ENCODE measurements at regions not wholly inside any gene's neighbourhood (a gene's known extent, or its start where the extent isn't known, plus 50 kb on each side); places are given as distances from the start of the nearest gene placed in this dataset.
"Not testable (repeated sequence)": the region's sequence is repeated elsewhere in the genome, so short reads cannot be mapped to it uniquely, and the experiment has no call there.

DNA sequence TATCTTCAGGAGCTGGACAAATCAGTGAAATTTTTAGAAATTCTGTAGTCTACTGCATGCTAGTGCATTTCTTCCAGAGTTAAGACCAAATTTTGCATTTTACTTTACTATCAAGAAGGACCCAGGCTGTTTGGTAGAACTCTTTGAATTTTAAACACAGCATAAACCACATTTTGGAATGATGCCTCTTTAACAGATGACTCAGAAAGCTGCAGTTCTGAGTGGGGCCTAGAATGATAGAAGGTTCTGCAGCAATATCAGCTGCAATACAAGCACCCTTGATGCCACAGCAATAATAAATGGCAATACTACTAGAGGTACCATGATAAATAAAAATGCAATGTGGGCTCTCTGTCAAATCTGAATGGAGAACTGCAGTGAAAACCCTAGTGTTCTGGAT lies 198.7 kb downstream of the TMA16 start:
- DNase-seq (ENCODE audit: low read depth in 3 of 3), result no peak

DNA sequence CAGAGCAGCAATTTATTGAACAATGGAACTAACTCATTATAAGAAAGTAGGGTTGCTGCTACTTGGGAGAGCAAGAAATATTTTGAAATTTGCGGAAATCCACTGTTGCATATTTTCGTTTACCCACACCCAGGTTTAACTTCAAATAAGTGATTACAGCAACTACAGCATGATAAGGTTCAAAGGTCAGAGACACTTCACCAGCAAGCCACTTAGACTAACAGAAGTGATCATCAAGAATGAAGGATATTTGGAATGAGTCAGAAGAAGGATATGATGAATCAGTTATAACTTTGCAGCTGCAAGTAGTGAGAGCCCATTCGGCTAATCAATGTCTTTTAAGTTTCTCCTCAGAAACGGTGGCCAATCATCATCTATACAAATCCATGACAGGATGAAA lies 199.3 kb downstream of the TMA16 start:
- no peak for DNase-seq (ENCODE audit: low read depth in 3 of 3)

DNA sequence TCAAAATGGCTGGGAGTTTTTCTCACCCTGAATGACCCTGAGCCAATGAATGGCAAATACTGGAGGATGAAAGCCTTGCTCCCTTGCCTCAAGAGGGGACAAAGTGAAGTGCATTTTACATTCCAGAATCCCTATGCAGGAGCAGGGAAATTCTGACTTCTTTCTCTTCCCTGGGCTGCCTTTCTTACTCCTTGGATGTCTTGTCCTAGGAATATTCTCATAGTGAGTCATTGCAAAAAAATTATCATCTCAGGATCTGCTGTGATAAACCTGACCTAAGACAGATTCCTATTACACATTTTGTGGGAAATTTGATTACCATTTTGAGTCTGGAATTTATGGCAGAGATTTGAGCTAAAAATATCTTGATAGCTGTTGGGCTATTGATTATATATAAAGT lies 199.9 kb downstream of the TMA16 start:
- DNase-seq (ENCODE audit: low read depth in 3 of 3), result no peak

DNA sequence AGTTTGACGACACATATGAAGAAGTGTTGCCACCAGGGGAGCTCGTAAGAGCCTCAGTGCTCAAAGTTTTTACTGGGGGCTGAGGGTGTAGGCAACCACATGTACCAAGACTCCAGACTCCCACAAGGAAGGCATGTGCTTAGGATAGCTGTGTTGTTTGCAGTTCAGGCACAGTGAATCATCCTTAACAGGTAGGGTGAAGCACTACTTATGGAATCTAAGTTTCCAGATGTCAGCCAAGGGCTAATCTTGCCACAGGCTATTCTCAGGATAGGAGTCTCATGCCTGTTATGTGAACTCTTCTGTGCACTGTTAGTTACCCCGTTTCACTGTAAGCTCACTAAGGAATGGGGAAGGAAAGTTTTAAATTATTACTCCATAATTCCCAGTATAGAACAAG lies 202.6 kb downstream of the TMA16 start:
- DNase-seq (ENCODE audit: low read depth in 3 of 3), result no peak

DNA sequence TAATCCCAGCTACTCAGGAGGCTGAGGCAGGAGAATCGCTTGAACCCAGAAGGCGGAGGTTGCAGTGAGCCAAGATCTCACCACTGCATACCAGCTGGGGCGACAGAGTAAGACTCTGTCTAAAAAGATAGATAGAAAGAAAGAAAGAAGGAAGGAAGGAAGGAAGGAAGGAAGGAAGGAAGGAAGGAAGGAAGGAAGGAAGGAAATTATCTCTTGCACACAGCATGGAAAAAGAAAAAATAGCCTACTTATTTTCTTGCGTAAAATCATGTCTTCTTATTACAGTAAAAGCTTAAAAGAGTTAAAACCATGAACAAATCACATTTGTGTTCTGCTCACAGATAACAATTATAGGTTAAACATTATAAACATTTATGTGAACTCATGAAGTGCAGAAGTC lies 205.9 kb downstream of the TMA16 start:
- DNase-seq (ENCODE audit: low read depth in 3 of 3), result not testable (repeated sequence)

DNA sequence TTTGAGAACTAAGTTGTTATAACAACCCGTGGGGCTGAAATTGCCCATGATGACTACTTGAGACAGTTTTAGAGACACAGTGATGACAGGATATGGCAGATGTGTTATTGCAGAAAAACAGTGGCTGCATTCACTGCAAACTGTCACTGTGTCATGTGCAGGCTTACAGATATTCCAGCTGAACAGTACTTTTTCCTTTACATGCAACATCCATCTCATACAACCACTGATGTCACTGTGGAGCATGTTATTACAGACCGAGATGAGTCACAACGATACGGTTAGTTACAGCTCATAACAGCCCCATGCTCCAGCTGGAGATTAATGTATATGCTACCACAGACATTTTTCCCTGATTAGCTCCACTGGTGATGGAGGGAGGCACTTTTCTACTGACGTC lies 207.4 kb downstream of the TMA16 start:
- DNase-seq (ENCODE audit: low read depth in 3 of 3), result no peak

DNA sequence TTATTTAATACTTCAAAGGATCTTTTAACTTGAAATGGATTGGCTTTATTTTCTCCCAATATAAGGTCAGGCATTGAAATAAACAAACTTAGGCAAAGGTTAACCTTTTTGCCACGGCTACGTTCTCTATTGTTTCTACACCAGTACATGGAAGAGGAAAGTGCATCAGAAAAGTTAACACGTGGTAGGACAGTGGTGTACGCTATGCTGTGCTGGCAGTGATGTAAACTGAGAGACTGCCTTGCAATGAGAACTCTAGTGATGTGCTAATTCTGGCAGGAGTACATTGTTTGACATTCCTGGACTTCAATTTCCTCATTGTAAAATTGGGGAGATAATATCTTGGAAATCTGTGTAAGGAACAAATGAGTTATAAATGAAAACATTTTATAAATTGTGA lies 208.2 kb downstream of the TMA16 start:
- DNase-seq (ENCODE audit: low read depth in 3 of 3), result no peak

DNA sequence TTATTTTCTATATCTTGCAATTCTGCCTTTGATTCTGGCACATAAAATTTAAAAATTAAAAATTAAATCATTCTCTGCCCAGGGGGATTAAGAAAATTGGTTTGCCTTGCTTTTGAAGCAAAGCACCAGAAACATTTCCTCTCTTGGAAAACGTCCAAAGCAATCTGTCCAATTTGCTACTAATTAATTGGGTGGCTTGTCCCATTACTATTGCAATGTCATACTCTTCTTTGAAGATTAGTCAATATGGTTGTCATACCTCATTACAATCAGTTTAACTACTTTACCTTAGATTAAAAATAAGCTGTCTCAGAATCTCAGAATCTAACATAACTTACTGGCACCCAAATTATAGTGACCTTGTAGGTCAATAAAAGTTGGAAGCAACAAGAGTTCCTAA lies 208.8 kb downstream of the TMA16 start:
- no peak for DNase-seq (ENCODE audit: low read depth in 3 of 3)

DNA sequence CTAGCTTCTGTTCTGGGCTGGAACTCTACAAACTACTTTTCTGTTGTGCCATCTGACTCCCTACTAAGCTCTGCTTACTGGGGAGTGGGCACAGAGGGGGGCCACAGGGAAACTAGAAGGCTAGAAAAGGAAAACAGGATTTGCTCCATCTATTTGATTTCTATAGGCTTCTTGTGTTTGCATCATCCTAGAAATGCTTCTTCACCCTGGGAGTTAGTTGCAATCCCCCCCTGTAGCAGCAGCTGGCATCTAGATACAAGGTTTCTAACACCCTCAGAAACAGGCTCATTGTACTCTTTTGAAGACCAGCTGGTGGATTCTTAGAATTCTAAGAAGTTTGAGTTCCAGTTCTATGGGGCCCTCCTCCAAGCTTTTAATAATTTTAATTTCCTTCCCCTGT lies 213.4 kb downstream of the TMA16 start:
- DNase-seq (ENCODE audit: low read depth in 3 of 3), result no peak

- DNase-seq (ENCODE audit: low read depth in 3 of 3), result no peak
These were observed 215.1 kb downstream of the TMA16 start for GRCh38 chr4:163709601-163710000.

- DNase-seq (ENCODE audit: low read depth in 3 of 3), result no peak
These were observed 215.7 kb downstream of the TMA16 start for GRCh38 chr4:163710158-163710557.

DNA sequence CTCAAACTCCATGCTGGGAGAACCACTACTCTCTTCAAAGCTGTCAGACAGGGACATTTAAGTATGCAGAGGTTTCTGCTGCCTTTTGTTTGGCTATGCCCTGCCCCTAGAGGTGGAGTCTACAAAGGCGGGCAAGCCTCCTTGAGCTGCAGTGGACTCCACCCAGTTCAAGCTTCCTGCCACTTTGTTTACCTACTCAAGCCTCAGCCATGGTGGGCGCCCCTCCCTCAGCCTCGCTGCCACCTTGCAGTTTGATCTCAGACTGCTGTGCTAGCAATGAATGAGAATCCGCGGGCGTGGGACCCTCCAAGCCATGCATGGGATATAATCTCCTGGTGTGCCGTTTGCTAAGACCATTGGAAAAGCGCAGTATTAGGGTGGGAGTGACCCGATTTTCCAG lies 230.0 kb downstream of the TMA16 start:
- not testable (repeated sequence) for DNase-seq (ENCODE audit: low read depth in 3 of 3)

DNA sequence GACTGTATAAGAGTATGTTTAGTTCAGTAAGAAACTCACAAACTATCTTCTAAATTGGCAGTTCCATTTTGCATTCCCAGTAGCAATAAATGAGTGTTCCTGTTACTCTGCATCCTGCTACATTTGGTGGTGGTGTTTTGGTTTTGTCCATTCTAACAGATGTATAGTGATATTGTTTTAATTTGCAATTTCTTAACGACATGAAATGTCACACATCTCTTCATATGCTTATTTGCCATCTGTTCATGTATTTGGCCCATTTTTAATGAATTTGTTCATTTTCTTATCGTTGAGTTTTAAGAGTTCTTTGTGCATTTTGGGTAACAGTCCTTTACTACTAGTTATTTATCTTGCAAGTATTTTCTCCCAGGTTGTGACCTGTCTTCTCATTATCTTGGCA lies 232.2 kb downstream of the TMA16 start:
- DNase-seq (ENCODE audit: low read depth in 3 of 3), result no peak

DNA sequence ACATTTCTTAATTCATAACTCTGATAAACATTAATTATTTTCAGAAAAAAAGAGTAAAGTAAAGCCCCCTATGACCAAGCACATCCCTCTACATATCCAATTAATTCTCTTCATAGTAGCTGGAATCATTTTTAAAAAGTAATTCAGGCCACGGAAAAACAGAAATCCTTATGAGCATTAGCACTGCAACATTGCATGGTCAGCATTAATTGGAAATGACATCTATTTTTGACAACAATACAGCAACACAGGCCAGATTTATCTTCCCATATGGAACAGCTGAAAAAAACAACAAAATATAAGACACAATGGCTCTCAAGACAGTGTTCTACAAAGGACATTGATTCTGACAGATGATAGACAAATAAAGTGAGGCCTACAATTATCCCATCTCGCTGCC lies 236.6 kb downstream of the TMA16 start:
- DNase-seq (ENCODE audit: low read depth in 3 of 3), result no peak

DNA sequence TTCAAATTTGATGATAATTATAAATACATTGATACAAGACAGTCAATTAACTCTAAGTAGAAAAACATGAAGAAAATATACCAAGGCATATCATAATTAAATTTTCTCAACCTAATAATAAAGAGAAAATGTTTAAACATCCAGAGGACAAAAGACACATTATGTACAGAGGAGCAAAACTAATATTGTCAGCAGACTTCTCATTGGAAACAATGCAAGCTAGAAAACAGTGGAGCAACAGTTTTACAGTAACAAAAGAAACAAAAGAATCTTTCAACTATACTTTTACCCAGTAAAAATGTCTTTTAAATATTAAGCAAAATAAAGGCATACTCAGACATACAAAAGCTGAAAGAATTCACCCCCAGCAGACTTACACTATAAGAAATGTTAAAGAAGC lies 238.0 kb downstream of the TMA16 start:
- no peak for DNase-seq (ENCODE audit: low read depth in 3 of 3)

DNA sequence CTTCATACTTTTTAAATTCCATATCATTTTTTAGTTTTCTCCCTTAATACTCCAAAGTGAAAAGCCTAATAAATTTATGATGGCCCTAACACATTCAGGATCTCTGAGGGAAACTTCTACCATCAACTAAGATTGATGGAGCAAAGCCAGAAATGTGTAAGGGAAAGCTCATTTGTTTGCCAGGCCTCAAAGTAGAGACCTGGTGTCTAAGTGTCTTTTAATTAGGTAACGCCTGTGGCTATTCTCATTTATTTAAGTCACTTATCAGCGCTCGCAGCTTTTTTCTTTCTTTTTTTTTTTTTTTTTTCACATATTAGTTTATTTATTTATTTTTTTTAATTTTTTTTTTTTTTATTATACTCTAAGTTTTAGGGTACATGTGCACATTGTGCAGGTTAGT lies 242.4 kb downstream of the TMA16 start:
- DNase-seq (ENCODE audit: low read depth in 3 of 3), result no peak

DNA sequence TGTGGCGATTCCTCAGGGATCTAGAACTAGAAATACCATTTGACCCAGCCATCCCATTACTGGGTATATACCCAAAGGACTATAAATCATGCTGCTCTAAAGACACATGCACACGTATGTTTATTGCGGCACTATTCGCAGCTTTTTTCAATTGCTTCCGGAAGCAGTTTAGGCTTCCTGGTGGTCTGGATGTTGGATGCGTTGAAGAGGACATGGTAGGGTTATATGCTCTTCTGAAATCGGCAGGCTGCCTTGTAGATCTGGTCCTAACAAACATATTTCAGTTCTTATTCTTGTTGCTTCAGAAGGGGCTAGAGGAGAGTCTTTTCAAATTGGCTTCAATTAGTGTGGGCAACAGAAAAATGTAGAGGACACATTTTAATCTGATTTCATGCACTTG lies 243.4 kb downstream of the TMA16 start:
- DNase-seq (ENCODE audit: low read depth in 3 of 3), result not testable (repeated sequence)

DNA sequence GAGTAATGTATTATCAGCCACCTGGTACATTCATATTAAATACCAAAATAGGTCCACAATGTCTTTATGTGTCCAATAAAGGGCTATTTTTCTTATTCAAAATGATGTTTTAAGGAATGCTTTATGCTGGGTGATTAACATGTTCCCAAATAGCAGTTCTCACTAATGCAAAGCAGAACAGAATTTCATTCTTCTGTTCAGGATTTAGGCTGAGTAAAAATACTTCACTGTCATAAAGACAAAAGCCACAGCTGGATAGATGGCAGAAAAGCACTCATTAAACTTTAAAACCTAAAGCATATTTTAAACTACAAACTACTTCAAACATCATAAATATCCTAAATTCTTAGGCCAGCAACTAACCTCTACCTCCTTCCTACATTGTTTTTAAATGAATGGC lies 244.0 kb downstream of the TMA16 start:
- no peak for DNase-seq (ENCODE audit: low read depth in 3 of 3)

DNA sequence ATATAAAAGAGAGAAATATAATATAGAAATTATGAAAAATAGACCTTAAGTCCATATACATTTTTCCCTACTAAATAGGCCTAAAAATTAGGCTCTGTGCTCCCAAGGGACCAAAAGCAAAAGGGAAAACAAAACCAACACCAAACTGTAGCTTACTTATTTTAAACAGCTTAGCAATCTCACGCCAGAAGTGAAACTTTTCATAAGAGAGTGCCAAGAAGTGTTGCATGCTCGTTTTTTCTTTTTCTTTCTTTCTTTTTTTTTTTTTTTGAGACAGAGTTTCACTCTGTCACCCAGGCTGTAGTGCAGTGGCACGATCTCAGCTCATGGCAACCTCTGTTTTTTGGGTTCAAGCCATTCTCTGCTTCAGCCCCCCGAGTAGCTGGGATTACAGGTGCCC lies 250.4 kb downstream of the TMA16 start:
- DNase-seq (ENCODE audit: low read depth in 3 of 3), result no peak

- DNase-seq (ENCODE audit: low read depth in 3 of 3), result no peak
These were observed 252.8 kb downstream of the TMA16 start for GRCh38 chr4:163747293-163747692.

DNA sequence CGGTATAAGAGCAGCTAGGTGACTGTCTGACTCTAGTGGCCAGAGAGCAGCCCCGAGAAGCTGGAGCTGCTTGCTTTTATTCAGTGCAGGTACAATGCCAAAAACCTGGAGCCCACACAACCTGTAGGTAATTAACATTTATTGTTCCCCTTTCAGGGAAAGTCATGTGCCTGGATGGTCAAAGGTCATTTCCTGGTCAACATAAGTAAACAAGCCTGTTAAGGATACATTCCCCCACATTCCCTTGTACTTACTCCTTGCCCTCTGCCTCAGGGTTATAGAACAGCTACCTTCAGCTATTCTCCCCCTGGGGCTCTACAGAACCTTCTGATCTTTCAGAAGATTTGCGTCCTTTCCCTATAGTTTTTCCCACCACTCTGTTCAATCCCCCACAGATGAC lies 253.4 kb downstream of the TMA16 start:
- no peak for DNase-seq (ENCODE audit: low read depth in 3 of 3)

DNA sequence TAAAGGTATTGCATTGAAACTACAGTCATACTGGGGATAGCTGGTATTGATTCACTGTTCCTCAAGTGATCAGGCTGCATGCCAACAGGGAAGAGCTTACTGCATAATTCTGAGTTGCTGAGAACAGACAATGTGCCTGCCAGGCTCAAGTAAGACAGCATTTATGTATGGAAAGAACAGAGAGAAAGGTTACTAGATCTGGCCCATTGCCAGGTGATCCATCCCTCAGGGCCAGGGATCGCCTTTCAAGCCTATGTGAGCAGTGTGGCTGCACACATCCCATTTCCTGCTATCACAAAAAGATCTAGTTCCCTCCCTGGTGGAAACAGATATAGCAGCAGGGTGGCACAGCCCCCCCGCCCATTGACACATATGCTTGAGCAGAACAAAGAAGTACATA lies 254.0 kb downstream of the TMA16 start:
- DNase-seq (ENCODE audit: low read depth in 3 of 3), result no peak

- DNase-seq (ENCODE audit: low read depth in 3 of 3), result no peak
These were observed 260.5 kb downstream of the TMA16 start for GRCh38 chr4:163755013-163755412.

- no peak for DNase-seq (ENCODE audit: low read depth in 3 of 3)
These were observed 262.7 kb downstream of the TMA16 start for GRCh38 chr4:163757219-163757618.

DNA sequence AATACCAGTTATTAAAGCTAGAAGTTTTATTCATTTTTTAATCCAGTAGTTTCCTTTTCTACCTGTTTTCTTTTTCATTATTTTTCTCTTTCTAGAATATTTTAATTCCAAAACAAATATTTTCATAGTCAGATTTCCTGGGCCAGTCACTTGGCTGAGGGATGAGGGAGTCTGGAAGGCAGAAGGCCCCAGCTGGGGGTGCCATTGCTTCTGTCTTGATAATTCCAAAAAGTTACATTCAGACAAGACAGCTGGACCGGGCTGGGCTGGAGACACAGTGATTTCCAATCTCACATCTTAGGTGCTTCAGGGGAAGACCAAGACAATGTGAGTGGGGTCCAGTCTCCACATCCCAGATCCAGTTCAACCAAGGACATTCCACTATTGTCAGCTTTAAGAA lies 263.5 kb downstream of the TMA16 start:
- no peak for DNase-seq (ENCODE audit: low read depth in 3 of 3)

Data from stimulated activated CD4-positive, alpha-beta T cell treated with anti-CD3 and anti-CD28 coated beads, TNF-alpha, amount 100 ng/mL, for 48 hours (primary cell).